GM18502 (cell line): ENCODE measurements at regions not wholly inside any gene's neighbourhood (a gene's known extent, or its start where the extent isn't known, plus 50 kb on each side); places are given as distances from the start of the nearest gene placed in this dataset.

ENCODE experiments used
- ATAC-seq: cut with Tn5 transposase; IDR thresholded peaks from one replicate; pipeline ENCODE4 v1.9.1; 2021; ENCODE audit warnings: mild to moderate bottlenecking; ENCODE audit not compliant: unreplicated experiment, poor library complexity

- ATAC-seq, result no peak
Measured at GRCh38 chr10:10508211-10508610, 509.5 kb upstream of the CELF2 start.

GRCh38 chr10:10510179-10510578 lies 507.5 kb upstream of the CELF2 start:
- ATAC-seq, result no peak

- no peak for ATAC-seq
Measured at GRCh38 chr10:10513067-10513466, 504.6 kb upstream of the CELF2 start.

- no peak for ATAC-seq
Measured at GRCh38 chr10:10513898-10514297, 503.8 kb upstream of the CELF2 start.

DNA sequence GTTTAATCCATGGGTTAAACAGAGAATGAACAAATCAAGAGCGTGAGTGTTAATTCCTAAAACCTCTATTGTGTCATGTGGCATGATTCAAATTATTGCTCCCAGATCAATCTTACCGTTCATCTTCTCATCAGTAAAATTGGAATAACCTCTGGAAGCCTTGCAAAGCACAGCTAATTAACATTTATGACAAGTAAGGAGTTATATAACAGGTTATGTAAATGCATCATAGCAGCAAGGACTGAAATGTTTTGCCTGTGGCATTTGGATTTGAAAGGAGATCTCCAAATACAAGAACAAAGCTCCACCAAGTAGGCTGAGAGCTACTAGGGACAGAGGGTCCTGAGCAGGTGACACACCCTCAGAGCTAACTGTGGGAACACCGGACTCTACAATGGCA lies 502.9 kb upstream of the CELF2 start:
- no peak for ATAC-seq

- ATAC-seq, result no peak
Measured at GRCh38 chr10:10515479-10516204, 502.0 kb upstream of the CELF2 start.

GRCh38 chr10:10516346-10517130 lies 501.1 kb upstream of the CELF2 start:
- ATAC-seq, result no peak

DNA sequence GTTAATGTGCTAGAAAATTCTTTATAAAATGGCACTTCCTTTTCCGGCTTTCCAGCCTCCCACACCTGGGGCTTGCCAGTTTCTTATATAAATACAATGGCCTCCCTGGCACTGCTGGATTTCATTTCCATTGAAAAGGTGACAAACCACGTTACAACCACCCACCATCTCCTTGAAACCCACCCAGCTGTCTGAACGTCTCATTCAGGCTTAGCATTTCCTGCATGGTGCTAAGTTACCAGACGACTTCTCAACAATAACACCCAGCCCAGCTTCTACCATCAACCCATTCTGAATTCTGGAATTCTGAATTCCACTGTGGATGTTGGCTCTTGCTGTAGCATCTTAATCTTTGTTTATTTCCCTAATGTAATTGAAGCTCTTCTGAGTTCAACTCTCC lies 499.8 kb upstream of the CELF2 start:
- no peak for ATAC-seq

DNA sequence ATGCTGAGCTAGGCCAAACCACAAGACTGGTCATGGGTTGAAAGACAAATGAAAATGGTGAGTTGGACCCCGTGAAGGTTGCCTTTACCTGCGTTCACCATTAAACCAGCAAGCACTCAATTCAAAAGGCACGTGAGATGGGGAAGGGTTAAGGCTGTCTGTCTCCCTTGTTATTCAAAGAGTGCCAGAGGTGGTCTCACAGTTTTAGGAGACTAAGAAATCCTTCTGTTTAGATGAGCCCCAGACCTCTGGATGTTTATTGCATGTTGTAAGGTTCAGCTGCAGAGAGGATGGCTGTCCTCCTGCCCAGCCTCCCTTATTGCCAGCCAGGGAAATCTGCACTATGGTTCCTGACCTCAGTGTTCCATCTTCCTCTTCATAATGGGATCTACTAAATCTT lies 498.0 kb upstream of the CELF2 start:
- ATAC-seq, result no peak

DNA sequence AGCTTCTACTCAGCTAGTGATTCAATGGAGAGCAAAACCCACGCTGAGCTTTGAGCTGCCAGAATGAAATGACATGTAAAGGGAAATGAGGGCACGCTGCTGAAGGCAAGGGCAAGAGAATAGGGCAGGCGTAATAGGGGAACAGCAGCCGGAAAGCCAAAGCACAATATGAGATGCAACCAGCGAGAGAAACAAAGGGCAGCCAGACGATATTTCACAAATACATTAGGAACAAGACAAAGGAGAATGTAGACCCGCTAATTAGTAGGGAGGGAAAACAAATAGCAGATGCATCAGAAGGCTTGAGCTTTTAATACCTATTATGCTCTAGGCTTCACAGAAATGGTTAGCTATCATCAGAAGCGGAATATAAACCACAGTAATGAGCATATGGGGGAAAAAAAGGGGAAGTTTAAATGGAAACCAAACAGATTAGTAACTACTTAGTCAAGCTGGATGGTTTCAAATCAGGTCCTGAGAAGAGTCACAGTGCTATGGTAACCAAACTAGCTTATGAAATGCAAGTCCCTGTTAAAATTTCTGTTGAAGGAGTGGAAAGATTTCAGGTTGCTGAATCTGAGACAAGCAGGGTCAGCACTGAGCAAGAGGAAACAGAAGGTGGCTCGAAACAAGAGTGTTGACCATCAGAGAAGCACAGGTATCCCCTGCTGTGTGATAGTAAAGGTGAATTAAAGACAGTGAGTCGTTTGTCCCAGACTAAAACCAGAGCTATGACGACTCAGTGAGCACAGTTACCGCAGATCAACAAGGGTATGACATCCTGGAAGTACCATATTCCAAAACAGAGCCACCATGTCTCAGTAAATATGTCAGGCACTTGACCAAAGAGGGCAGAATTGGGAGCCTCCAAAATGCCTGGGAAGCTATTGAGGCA lies 496.9 kb upstream of the CELF2 start:
- peak; percentile 88 for ATAC-seq

DNA sequence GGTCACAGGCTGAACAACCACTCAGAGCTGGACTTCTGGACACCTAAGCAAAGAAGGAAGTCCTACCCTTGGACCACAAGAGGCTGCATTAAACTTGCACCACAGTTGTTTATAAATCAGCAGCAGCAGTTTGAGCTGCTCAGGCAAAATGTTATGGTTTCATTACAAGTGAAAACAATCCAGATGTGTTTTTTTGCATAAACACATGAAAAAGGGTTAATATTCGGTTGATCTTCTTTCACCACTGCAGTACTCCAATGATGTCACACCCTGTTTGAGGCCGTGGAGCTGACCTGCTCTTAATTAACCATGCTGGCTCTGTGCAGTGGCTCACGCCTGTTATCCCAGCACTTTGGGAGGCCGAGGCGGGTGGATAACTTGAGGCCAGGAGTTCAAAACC lies 490.8 kb upstream of the CELF2 start:
- ATAC-seq, result no peak

DNA sequence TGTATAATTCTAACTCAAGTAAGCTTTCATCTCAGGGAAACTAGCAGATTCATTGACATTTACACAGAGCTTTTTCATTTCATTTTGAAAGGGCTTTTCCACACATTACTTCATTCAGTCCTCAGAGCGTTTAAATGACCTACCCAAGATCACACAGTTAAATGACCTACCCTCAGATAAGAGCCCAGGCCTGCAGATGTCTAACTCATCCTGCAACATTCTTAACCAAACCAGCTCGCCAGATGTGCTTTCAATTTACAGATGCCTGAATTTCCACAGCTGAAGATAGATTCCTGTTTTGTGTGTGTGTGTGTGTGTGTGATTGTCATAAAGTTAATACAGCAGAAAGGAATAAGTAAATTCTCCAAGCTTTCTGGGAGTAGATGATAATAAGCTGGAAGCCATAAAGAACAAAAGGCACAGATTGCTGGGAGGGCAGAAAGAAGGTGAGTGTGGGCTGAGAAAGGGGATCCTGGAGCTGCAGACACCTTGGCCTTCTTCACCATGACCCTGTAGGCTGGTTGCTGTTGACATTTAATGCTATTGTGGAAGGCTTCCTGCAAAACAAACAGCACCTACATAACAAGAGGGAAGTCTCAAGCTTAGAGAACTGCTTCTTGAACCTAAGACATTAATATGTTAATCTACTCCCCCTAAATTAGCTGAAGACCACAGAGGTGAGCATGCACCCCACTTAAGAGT lies 489.7 kb upstream of the CELF2 start:
- ATAC-seq, result no peak

DNA sequence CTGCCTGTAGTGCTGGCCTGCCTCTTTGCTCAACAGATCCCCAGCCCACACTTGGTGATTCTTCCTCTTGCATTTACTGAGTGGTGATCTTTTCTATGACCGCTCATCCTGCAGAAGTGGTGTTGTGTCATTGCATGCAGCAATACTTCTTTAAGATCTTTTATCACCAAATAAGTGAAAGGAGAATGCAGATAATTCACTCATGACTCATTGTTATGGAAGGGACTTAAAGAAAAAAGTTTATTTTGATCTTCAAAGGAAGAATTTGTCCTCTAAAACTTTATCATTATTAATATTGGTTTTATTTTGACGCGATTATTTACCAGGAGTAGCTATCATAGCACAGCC lies 489.1 kb upstream of the CELF2 start:
- ATAC-seq, result no peak

DNA sequence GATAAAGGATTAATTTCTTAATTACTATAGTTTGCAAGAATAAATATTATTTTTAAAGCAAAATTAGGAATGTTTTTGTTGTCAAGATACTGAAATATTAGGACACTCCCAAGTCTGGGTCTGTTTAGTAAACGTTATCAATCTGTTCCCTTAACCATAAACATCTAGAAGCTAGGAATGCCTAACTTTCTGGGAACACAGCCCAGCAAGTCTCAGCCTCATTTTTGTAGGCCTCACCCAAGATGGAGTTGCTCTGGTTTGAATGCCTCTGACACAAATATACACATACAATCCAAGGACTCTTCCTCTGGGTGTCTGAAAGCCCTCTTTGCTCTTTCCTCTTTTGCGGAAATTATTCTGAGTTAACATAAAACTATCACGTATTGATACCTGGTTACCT lies 487.4 kb upstream of the CELF2 start:
- no peak for ATAC-seq

DNA sequence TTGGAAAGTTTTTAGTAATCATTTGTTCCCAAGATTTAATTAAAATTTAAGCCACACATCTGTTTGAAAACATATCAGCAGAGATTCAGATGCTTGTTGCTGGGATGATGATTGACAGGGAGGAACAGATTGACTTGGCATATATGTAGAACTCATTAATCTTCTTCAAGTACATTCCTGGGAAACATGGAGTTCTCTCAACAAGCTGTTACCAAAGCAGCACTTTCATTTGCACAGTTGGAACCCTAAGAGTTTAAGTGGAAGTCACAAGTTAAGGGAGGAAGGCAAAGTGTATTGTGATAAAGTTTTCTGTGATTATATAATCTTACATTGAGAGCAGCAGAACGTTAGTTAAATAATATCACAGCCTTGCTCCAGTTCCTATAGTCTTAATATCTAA lies 485.4 kb upstream of the CELF2 start:
- no peak for ATAC-seq

DNA sequence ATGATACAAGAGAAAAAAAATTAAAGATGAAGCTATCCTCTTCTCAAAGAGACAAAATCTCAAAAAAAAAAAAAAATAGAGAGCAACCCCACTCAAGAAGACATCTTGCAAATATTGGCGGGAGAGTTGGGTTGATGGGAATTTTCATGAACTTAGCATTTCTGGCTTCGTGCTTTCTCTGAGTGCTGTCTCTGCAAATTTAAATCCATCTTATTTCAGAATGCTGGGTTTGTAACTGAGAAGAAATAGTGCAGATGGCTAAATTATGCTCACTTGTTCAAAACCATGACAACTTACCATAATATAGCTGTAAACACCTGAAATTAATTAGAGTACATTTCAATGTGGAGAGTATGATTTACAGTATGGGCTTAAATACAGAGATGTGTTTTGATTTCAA lies 484.8 kb upstream of the CELF2 start:
- no peak for ATAC-seq

GRCh38 chr10:10533437-10533836 lies 484.2 kb upstream of the CELF2 start:
- no peak for ATAC-seq

DNA sequence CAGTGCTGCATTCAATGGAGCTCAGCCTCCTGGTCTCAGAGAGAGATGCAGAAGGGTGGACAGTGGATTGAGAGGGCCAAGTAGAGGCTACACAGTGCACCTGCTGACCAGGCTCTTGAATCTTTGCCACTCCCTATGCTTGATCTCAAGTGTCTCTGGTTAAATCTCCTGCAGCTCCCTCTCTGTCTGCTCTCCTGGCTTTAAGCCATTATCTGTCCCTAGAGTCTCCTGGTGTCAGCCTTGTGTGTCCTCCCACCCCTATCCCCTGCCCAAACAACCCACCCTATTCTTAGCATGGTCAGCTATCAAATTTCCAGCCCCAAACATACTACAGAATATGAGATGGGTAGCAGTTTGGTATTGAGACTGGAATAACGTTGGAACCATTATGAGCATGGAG lies 479.3 kb upstream of the CELF2 start:
- ATAC-seq, result no peak

DNA sequence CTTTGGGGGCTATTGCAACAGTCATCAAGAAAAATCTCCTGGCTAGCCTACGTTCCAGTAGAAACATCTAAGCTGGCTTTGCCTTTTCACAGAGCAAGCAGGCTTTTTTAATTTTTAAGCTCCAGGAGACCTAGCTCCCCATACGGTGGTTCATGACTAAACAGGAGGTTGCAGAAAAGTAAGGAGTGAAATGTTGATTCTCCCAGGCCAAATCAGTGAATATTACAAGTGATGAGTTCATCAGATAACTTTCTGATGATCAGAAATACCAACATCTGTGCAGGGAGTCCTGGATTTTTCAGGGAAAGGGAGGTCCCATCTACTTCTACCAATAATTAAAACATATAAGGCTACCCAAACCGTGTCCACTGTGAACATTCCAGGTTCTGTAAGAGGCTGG lies 477.3 kb upstream of the CELF2 start:
- no peak for ATAC-seq

DNA sequence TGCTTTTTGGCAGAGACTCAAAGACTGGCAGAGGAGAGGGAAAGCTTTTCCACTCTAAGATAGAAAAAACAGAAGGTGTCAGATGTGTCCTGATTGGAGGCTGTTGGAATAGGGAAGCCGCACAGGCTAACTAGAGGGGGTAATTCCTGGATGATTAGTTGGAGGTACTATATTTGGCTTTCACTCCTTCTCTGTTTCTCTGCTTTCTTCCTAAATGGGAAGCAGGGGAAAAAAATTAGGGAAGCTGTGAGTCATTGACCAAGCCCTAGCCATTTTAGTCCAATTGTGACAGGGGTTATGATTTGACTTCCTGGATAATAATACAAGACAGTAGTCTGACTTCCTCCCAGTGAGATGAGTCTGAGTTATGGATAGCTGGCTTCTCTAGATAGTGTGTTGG lies 475.2 kb upstream of the CELF2 start:
- ATAC-seq, result no peak

- no peak for ATAC-seq
Measured at GRCh38 chr10:10544890-10545289, 472.8 kb upstream of the CELF2 start.
